NAMALWA (cell line): ENCODE measurements at regions not wholly inside any gene's neighbourhood (a gene's known extent, or its start where the extent isn't known, plus 50 kb on each side); places are given as distances from the start of the nearest gene placed in this dataset.

Experiments used
- DNase-seq: peaks from one replicate; pipeline ENCODE4 v3.0.0-alpha.2; 2015; ENCODE audit warnings: low spot score

GRCh38 chr5:130243641-130244040, 339.4 kb downstream of the CHSY3 start:
- DNase-seq: no peak

DNA sequence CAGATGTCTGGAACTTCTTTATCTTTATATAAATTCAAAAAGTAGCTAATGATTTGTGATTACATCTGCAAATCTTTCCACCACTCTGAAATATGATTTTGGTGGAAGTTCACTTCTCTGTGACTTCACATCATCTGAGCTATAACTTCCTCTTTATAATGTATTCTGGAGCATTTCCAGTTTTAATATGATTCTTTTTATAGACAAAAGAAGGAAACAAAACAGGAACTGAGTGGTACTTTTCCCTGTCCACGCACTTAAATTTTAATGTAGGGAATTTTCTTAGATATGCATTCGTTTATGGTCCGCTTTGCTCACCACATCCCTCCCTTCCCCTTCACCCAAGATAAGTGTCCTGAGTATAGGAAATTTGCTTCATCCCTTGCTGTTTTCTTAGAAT, 333.5 kb downstream of the CHSY3 start:
- peak; percentile 3 for DNase-seq
